ENCODE measurements at regions not wholly inside any gene's neighbourhood (a gene's known extent, or its start where the extent isn't known, plus 50 kb on each side); places are given as distances from the start of the nearest gene placed in this dataset.

DNA sequence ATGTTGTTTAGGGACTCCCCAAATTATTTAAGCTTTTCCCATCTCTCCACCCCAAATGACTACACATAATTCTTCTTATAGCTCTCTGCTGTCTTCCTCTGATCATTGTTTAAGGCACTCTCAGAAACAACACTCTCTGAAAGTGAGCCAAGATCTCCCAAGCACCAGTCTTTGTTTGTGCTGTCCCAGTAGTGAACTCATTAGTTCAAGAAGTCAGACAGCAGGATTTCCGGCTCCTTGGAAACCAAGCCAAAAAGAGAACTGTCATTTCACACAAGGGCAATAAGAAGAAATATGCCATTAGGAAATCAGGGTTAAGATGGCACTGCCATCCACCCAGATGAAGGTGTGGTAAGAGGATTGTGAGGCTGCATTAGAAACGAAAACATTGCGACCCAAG, 83.1 kb downstream of the FZD1 start:
- POLR2A ChIA-PET = no interaction called here
- no peaks in the 10 kb centered on the region; a peak in 1 of 4 replicates for H3K27me3 ChIP-seq (replicated peaks in 1 of 2; ENCODE audit: control insufficient read depth in 2 of 2, insufficient read depth in 2 of 2, low read length in 1 of 2)
- H4K20me1 ChIP-seq (ENCODE audit: control insufficient read depth, insufficient read depth) = no peaks in the 10 kb centered on the region
- CTCF ChIA-PET = interaction anchor here (0.9 kb wide), 1 partner anchor 26 kb away, joined by 3 read pairs; no protein-coding TSS in a partner anchor
- intact Hi-C loops (cut with micrococcal nuclease; ENCODE audit: unreplicated experiment) (no loop called here), in situ Hi-C loops (cut with MboI) (no loop called here)
- no TSS peak for BruUV-seq (replicated peaks)
- DNase-seq (ENCODE audit: low read depth, low spot score) (no peak), FAIRE-seq (no peak), ATAC-seq (no peak)
- no peaks in the 10 kb centered on the region for H3K79me2 ChIP-seq (ENCODE audit: control insufficient read depth, insufficient read depth, low read length)
- H3K9ac ChIP-seq (ENCODE audit: control insufficient read depth, insufficient read depth, low read length) = no peak overlapping the region
- H3K4me3 ChIP-seq = no peak overlapping the region
- no peak overlapping the region for H2AFZ ChIP-seq (ENCODE audit: control insufficient read depth, low read depth, low read length)
- H3K9me3 ChIP-seq (replicated peaks; ENCODE audit: control insufficient read depth, insufficient read depth, low read length) = no peaks in the 10 kb centered on the region
- H3K4me2 ChIP-seq (ENCODE audit: control insufficient read depth, insufficient read depth) = no peak overlapping the region
- SMC1A ChIA-PET (ENCODE audit: uncharacterized antibody, unreplicated experiment) = interaction anchor here (0.9 kb wide), 1 partner anchor 13 kb away, joined by 3 read pairs; no protein-coding TSS in a partner anchor
- H3K4me1 ChIP-seq (ENCODE audit: control insufficient read depth, insufficient read depth, low read length) = no peaks in the 10 kb centered on the region
- TF ChIP-seq HDAC6 (IDR thresholded peaks at IDR 0.05; ENCODE audit: unreplicated experiment) = no peak
- TF ChIP-seq RAD51 (IDR thresholded peaks at IDR 0.05) = no peak
- TF ChIP-seq, protein P1, sequence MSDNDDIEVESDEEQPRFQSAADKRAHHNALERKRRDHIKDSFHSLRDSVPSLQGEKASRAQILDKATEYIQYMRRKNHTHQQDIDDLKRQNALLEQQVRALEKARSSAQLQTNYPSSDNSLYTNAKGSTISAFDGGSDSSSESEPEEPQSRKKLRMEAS (IDR thresholded peaks at IDR 0.05; ENCODE audit: low read depth, low read length) = no peak
- no peak for TF ChIP-seq POLR2AphosphoS5 (IDR thresholded peaks at IDR 0.05; ENCODE audit: low read length)
- TF ChIP-seq, protein P2, sequence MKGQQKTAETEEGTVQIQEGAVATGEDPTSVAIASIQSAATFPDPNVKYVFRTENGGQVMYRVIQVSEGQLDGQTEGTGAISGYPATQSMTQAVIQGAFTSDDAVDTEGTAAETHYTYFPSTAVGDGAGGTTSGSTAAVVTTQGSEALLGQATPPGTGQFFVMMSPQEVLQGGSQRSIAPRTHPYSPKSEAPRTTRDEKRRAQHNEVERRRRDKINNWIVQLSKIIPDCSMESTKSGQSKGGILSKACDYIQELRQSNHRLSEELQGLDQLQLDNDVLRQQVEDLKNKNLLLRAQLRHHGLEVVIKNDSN (IDR thresholded peaks at IDR 0.05; ENCODE audit: borderline replicate concordance, extremely low read length, insufficient read depth, low read depth, low read length) = no peak
- TF ChIP-seq PAX8 (IDR thresholded peaks at IDR 0.05) = no peak
- no peak for TF ChIP-seq IRF4 (IDR thresholded peaks at IDR 0.05; ENCODE audit: low read depth, low read length)
- no peak for TF ChIP-seq ATF2 (IDR thresholded peaks at IDR 0.05; ENCODE audit: low read length)
- TF ChIP-seq TBL1XR1 (IDR thresholded peaks at IDR 0.05; ENCODE audit: low read depth, low read length) = no peak
- TF ChIP-seq NRF1 (conservative IDR thresholded peaks at IDR 0.05; ENCODE audit: low read depth, low read length) = no peak
- no peaks in the 10 kb centered on the region for H3K36me3 ChIP-seq (ENCODE audit: control insufficient read depth in 2 of 2, insufficient read depth in 2 of 2, low read length in 1 of 2)
- H3K27ac ChIP-seq (ENCODE audit: control insufficient read depth, insufficient read depth) = no peak overlapping the region
- WGBS (ENCODE audit: insufficient coverage, insufficient replicate concordance, low lambda C conversion rate, missing lambda C conversion rate) = 60% methylated on average over 3 of the region's 3 CpGs
- RAD21 ChIA-PET (ENCODE audit: unreplicated experiment) = no interaction called here
